Natural killer cell (primary cell): ENCODE measurements at regions not wholly inside any gene's neighbourhood (a gene's known extent, or its start where the extent isn't known, plus 50 kb on each side); places are given as distances from the start of the nearest gene placed in this dataset.

Experiments
- ATAC-seq, 3 donors: fragments of 150-1000 bp in 2 of 3; fragments of 200-7000 bp in 1 of 3; cut with Tn5 transposase; 1 replicate in 1 of 3; 2 replicates in 2 of 3; pipeline ENCODE4 v1.10.0; 2021; ENCODE audit warnings: mild to moderate bottlenecking in 2 of 3, moderate library complexity in 2 of 3
- DNase-seq, 2 donors: peaks; one replicate each; pipeline versions ENCODE4 v3.0.0 to v3.0.0-alpha.2; 2013 to 2021; ENCODE audit warnings: mixed read lengths in 1 of 2
- H3K27ac ChIP-seq: one replicate; pipeline ENCODE4 v1.5.1; 2013; ENCODE audit warnings: mild to moderate bottlenecking, low read length
- H3K27me3 ChIP-seq: one replicate; pipeline ENCODE4 v1.6.1; 2013; ENCODE audit warnings: low read length; ENCODE audit not compliant: control insufficient read depth, insufficient read depth
- H3K36me3 ChIP-seq: one replicate; pipeline ENCODE4 v1.6.1; 2013; ENCODE audit warnings: low read length; ENCODE audit not compliant: control insufficient read depth, insufficient read depth
- H3K4me1 ChIP-seq: one replicate; pipeline ENCODE4 v1.6.1; 2013; ENCODE audit warnings: low read length; ENCODE audit not compliant: control insufficient read depth, insufficient read depth
- H3K4me3 ChIP-seq: one replicate; pipeline ENCODE4 v1.5.1; 2013; ENCODE audit warnings: low read length
- H3K9me3 ChIP-seq: one replicate; pipeline ENCODE4 v1.6.1; 2013; ENCODE audit warnings: low read length; ENCODE audit not compliant: control insufficient read depth, insufficient read depth
- H3K27ac Mint-ChIP-seq, 2 donors: one replicate each; pipeline ENCODE4 v1.8.0; 2022; ENCODE audit warnings: mild to moderate bottlenecking in 2 of 2, mixed read lengths in 2 of 2, moderate library complexity in 1 of 2
- H3K27me3 Mint-ChIP-seq, 2 donors: one replicate each; pipeline ENCODE4 v1.8.0; 2022; ENCODE audit warnings: low read depth in 2 of 2, mixed read lengths in 2 of 2
- H3K36me3 Mint-ChIP-seq: one replicate; pipeline ENCODE4 v1.8.0; 2022; ENCODE audit warnings: mixed read lengths
- H3K4me1 Mint-ChIP-seq, 2 donors: one replicate each; pipeline ENCODE4 v1.8.0; 2022; ENCODE audit warnings: mixed read lengths in 2 of 2
- H3K4me3 Mint-ChIP-seq: one replicate; pipeline ENCODE4 v1.8.0; 2022; ENCODE audit warnings: mild to moderate bottlenecking, moderate library complexity, mixed read lengths
- H3K9me3 Mint-ChIP-seq, 2 donors: one replicate each; pipeline ENCODE4 v1.8.0; 2022; ENCODE audit warnings: mixed read lengths in 2 of 2
- CTCF ChIP-seq: fragments of 200-600 bp; IDR thresholded peaks from one replicate; pipeline ENCODE4 v1.8.0; 2022; ENCODE audit warnings: antibody characterized with exemption
- WGBS: methylation state at CpG from one replicate; pipeline ENCODE4 v1.1.7; 2013; ENCODE audit warnings: missing lambda C conversion rate; ENCODE audit not compliant: insufficient coverage; 5-methylcytosine and 5-hydroxymethylcytosine counted together
- intact Hi-C: fragments of 100-400 bp; cut with micrococcal nuclease; formaldehyde crosslinking; loops from one replicate; pipeline ENCODE4 v1.14.2; 2022

DNA sequence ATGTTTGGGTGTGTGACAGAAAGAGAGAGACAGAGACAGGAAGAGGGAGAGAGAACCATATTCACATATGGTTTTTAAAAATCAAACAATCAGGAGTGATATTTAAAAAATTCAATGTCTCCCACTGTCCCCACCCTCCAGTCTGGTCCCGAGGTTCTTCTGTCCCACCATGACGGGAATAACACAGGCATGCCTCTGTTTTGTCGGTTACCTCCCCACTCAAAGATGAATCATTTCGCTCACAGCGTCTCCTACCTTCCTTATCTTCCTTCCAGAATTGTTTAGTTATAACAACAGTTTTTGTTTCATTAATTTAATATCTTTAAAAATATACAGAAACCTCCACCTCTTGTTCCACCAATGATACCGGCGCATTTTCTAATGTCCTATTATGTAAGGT is 113.0 kb downstream of the KCNF1 start:
- no peak for TF ChIP-seq CTCF
- Mint-ChIP-seq H3K4me3 (no peak overlapping the region), H3K27ac (no peak overlapping the region), H3K4me1 (no peaks in the 10 kb centered on the region), H3K27me3 (peaks cover 14 to 28% of the 10 kb centered on the region in 2 donors), H3K9me3 (no peaks in the 10 kb centered on the region), H3K36me3 (no peaks in the 10 kb centered on the region)
- H3K4me3 ChIP-seq: no peak overlapping the region
- intact Hi-C loops: no loop called here
- ATAC-seq: no peak
- DNase-seq: no peak
- H3K27ac ChIP-seq: no peak overlapping the region
- H3K27me3 ChIP-seq: no peaks in the 10 kb centered on the region
- H3K9me3 ChIP-seq: no peaks in the 10 kb centered on the region
- no peaks in the 10 kb centered on the region for H3K36me3 ChIP-seq
- WGBS: 76% methylated on average over 3 of the region's 7 CpGs
- no peaks in the 10 kb centered on the region for H3K4me1 ChIP-seq

DNA sequence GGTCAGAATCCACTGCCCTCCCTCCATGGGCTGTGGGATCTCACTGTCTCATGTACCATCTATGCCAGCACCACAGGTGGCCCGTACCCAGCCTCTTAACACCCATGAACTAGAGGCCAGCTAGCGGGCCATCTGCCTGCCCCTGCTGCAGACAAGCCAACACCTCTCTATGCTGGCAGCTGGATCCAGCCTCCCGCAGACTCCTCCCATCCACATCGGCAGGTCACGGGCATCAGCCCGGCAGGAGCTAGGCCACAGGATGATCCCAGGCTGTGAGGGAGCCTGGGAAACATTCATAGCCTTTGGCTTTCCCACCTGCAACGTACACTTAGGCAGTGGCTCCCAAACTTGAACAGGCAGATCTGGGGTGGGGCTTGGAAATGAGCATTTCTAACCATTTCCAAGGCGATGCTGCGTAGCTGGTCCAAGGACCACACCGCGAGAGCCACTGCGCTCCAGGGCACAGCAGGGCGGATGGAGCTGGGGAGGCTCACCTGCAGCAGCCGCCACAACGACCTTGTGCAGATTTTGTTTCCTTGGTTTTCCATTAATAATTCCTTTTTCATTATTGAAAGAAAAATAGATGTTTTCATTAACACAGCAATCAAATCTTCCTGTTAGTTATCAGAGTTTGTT is 114.7 kb downstream of the KCNF1 start:
- H3K4me1 ChIP-seq: no peaks in the 10 kb centered on the region
- 90% methylated on average over 15 of the region's 15 CpGs for WGBS
- ATAC-seq: no peak
- no peak overlapping the region for H3K4me3 Mint-ChIP-seq
- no peaks in the 10 kb centered on the region for H3K36me3 Mint-ChIP-seq
- no peak overlapping the region for H3K27ac Mint-ChIP-seq
- no peak for DNase-seq
- no peaks in the 10 kb centered on the region for H3K27me3 ChIP-seq
- H3K36me3 ChIP-seq: no peaks in the 10 kb centered on the region
- no peak for TF ChIP-seq CTCF
- peaks cover 13 to 21% of the 10 kb centered on the region in 2 donors for H3K27me3 Mint-ChIP-seq
- H3K27ac ChIP-seq: no peak overlapping the region
- no peaks in the 10 kb centered on the region for H3K9me3 ChIP-seq
- H3K4me3 ChIP-seq: no peak overlapping the region
- no peaks in the 10 kb centered on the region for H3K9me3 Mint-ChIP-seq
- intact Hi-C loops: no loop called here
- H3K4me1 Mint-ChIP-seq: no peaks in the 10 kb centered on the region

GRCh38 chr2:11027195-11027594 is 115.5 kb downstream of the KCNF1 start:
- Mint-ChIP-seq H3K27me3 (peaks cover 13 to 19% of the 10 kb centered on the region in 2 donors), H3K4me1 (no peaks in the 10 kb centered on the region), H3K36me3 (no peaks in the 10 kb centered on the region), H3K9me3 (no peaks in the 10 kb centered on the region), H3K27ac (no peak overlapping the region), H3K4me3 (no peak overlapping the region)
- Histone ChIP-seq H3K27ac (no peak overlapping the region), H3K36me3 (no peaks in the 10 kb centered on the region), H3K9me3 (no peaks in the 10 kb centered on the region), H3K4me3 (no peak overlapping the region), H3K27me3 (no peaks in the 10 kb centered on the region), H3K4me1 (no peaks in the 10 kb centered on the region)
- DNase-seq (no peak), ATAC-seq (no peak)
- 87% methylated on average over 7 of the region's 7 CpGs for WGBS
- TF ChIP-seq CTCF: no peak
- intact Hi-C loops: no loop called here

DNA sequence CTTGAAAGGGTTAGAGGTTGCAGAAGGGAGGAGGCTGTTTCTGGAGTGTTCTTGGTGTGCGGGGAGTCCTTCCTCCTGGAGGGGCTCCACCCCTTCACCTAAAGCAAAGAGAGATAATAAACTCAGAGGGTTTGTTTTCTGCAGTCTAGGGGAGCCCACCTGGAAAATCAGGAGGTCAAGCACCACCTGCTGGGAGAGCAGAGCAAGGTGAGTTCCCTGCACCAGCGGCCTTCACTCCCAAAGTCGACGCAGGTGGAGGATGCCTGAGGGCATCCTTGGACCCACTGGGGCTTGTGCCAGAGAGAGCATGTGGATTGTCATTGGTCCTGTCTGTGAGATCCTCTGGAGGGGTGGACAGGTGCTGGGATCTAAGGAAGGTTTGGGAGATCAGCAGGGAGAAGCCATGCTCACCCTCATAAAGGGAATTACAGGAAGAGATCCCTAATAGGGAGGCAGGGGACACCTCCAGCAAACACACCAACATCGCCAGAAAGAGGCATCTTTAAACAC is 116.7 kb downstream of the KCNF1 start:
- peaks cover 0 to 2% of the 10 kb centered on the region in 2 donors for H3K9me3 Mint-ChIP-seq

More for the DNA sequence above, 116.7 kb downstream of the KCNF1 start:
- no peaks in the 10 kb centered on the region for H3K4me1 ChIP-seq
- no peaks in the 10 kb centered on the region for H3K36me3 ChIP-seq
- Mint-ChIP-seq H3K4me3 (no peak overlapping the region), H3K4me1 (no peaks in the 10 kb centered on the region), H3K27me3 (peaks cover 13 to 24% of the 10 kb centered on the region in 2 donors), H3K27ac (no peak overlapping the region), H3K36me3 (no peaks in the 10 kb centered on the region)
- no peaks in the 10 kb centered on the region for H3K27me3 ChIP-seq
- ATAC-seq (no peak), DNase-seq (no peak)
- no peak for TF ChIP-seq CTCF
- no peak overlapping the region for H3K4me3 ChIP-seq
- no peak overlapping the region for H3K27ac ChIP-seq
- no peaks in the 10 kb centered on the region for H3K9me3 ChIP-seq
- 85% methylated on average over 4 of the region's 5 CpGs for WGBS
- intact Hi-C loops: no loop called here
